ENCODE measurements at regions not wholly inside any gene's neighbourhood (a gene's known extent, or its start where the extent isn't known, plus 50 kb on each side); places are given as distances from the start of the nearest gene placed in this dataset.

DNA sequence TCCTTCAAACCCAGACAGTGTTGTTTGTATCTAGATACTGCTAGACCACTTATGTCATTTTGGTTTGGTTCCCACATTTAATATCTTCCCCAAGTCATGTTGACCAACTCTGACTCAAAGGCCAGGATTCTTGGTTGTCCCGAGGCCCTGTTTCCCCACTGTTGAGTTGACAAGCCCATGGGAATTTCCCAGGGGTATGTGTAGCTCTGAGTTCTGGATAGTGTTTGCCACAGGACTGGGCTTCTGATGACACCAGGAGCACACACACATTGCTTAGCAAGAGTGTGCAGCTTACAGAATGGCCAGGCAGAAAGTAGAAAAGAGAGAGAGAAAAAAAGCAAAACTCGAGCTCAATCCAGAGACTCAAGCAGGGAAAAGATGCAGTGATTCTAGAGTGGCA is 214.4 kb downstream of the NXNL2 start:
- no peak overlapping the region for H3K9ac ChIP-seq (ENCODE audit: low read length)
- peak overlapping the region; percentile 1 for H3K27ac Mint-ChIP-seq (ENCODE audit: unreplicated experiment)
- no peaks in the 10 kb centered on the region for H3K9me3 ChIP-seq (ENCODE audit: insufficient read depth, low read depth, low read length)
- no peak for FAIRE-seq
- H3K4me1 Mint-ChIP-seq (ENCODE audit: low read depth, unreplicated experiment): peaks cover 38% of the 10 kb centered on the region
- DNase-seq (ENCODE audit: low read depth): peak; percentile 67
- no peaks in the 10 kb centered on the region for H3K79me2 ChIP-seq (ENCODE audit: insufficient read depth, low read length)
- no peak overlapping the region for H3K4me2 ChIP-seq (ENCODE audit: low read length)
- TF ChIP-seq, protein P1, sequence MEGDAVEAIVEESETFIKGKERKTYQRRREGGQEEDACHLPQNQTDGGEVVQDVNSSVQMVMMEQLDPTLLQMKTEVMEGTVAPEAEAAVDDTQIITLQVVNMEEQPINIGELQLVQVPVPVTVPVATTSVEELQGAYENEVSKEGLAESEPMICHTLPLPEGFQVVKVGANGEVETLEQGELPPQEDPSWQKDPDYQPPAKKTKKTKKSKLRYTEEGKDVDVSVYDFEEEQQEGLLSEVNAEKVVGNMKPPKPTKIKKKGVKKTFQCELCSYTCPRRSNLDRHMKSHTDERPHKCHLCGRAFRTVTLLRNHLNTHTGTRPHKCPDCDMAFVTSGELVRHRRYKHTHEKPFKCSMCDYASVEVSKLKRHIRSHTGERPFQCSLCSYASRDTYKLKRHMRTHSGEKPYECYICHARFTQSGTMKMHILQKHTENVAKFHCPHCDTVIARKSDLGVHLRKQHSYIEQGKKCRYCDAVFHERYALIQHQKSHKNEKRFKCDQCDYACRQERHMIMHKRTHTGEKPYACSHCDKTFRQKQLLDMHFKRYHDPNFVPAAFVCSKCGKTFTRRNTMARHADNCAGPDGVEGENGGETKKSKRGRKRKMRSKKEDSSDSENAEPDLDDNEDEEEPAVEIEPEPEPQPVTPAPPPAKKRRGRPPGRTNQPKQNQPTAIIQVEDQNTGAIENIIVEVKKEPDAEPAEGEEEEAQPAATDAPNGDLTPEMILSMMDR (IDR thresholded peaks at IDR 0.05; ENCODE audit: insufficient read depth, low read depth, low read length): no peak
- no peak for TF ChIP-seq EZH2 (IDR thresholded peaks at IDR 0.05; ENCODE audit: insufficient read depth, low read length)
- H3K27me3 Mint-ChIP-seq (ENCODE audit: low read depth, unreplicated experiment): no peaks in the 10 kb centered on the region
- no peak overlapping the region for H3K27ac ChIP-seq (ENCODE audit: low read depth, low read length)
- H3K36me3 ChIP-seq (ENCODE audit: insufficient read depth, low read length): no peaks in the 10 kb centered on the region
- peaks cover 1% of the 10 kb centered on the region for H3K36me3 Mint-ChIP-seq (ENCODE audit: low read depth, unreplicated experiment)
- no peaks in the 10 kb centered on the region for H3K27me3 ChIP-seq (ENCODE audit: insufficient read depth, low read length)
- H3K9me3 Mint-ChIP-seq (ENCODE audit: unreplicated experiment): no peaks in the 10 kb centered on the region
- H3K4me3 Mint-ChIP-seq (ENCODE audit: unreplicated experiment): no peak overlapping the region
- no peak overlapping the region for H3K4me3 ChIP-seq (ENCODE audit: insufficient read depth, low read depth, low read length)
- no peak overlapping the region for H2AFZ ChIP-seq (ENCODE audit: low read depth, low read length)
- H4K20me1 ChIP-seq (ENCODE audit: insufficient read depth, low read length): no peaks in the 10 kb centered on the region
- H3K4me1 ChIP-seq (ENCODE audit: insufficient read depth, low read length): peaks cover 33% of the 10 kb centered on the region

DNA sequence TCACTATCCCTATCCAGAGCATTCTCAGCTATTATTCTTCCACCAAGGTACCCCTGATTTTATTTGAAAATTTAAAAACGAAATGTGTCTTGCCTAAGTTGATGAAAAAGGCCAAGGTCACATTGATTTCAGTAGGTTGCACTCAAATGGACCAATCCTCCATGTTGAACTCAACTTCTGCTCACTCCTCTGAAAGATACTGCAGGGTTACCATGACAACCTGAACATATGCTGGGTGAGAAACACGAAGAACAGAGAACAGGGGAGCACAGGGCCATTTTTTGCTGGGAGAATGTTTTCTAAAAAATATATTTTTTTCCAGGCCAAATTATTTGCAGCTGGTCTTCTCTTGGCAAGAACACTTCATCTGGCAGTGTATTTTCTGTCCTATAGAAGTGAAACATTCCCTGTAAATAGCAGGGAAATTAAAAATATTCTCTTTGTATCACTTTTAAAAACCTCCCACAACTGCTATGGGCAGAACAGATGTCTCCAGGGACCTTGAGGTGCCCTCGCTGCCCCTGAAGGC is 215.9 kb downstream of the NXNL2 start:
- Histone ChIP-seq H3K79me2 (ENCODE audit: insufficient read depth, low read length) (no peaks in the 10 kb centered on the region), H4K20me1 (ENCODE audit: insufficient read depth, low read length) (no peaks in the 10 kb centered on the region), H3K9me3 (ENCODE audit: insufficient read depth, low read depth, low read length) (no peaks in the 10 kb centered on the region), H3K27ac (ENCODE audit: low read depth, low read length) (no peak overlapping the region), H3K4me2 (ENCODE audit: low read length) (no peak overlapping the region), H3K4me1 (ENCODE audit: insufficient read depth, low read length) (peaks cover 33% of the 10 kb centered on the region), H3K36me3 (ENCODE audit: insufficient read depth, low read length) (no peaks in the 10 kb centered on the region), H3K4me3 (ENCODE audit: insufficient read depth, low read depth, low read length) (no peak overlapping the region), H2AFZ (ENCODE audit: low read depth, low read length) (no peak overlapping the region), H3K9ac (ENCODE audit: low read length) (no peak overlapping the region), H3K27me3 (ENCODE audit: insufficient read depth, low read length) (no peaks in the 10 kb centered on the region)
- H3K27me3 Mint-ChIP-seq (ENCODE audit: low read depth, unreplicated experiment): no peaks in the 10 kb centered on the region
- DNase-seq (ENCODE audit: low read depth): no peak
- no peak overlapping the region for H3K27ac Mint-ChIP-seq (ENCODE audit: unreplicated experiment)
- TF ChIP-seq EZH2 (IDR thresholded peaks at IDR 0.05; ENCODE audit: insufficient read depth, low read length): no peak
- peaks cover 1% of the 10 kb centered on the region for H3K36me3 Mint-ChIP-seq (ENCODE audit: low read depth, unreplicated experiment)
- H3K9me3 Mint-ChIP-seq (ENCODE audit: unreplicated experiment): no peaks in the 10 kb centered on the region
- H3K4me3 Mint-ChIP-seq (ENCODE audit: unreplicated experiment): no peak overlapping the region
- FAIRE-seq: no peak
- H3K4me1 Mint-ChIP-seq (ENCODE audit: low read depth, unreplicated experiment): peaks cover 41% of the 10 kb centered on the region

DNA sequence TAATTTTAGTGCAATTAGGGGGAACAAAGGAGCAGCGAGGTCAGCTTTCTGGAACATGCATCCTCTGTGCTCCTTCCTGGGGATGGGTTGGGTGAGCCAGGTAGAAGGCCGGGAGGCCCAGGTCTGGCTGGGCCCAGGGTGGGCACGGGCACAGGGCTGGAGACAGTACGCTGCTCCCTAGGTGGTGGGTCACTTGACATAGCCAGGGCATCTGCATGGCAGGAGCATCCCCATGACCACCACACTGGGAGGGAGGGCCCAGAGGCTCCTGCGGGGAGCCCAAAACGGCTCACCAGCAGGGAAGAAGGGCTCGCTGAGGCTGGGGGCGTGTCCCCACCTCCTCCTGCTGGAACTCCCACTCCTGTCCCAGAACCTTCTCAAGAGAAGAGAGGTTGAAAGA is 216.8 kb downstream of the NXNL2 start:
- no peaks in the 10 kb centered on the region for H3K27me3 Mint-ChIP-seq (ENCODE audit: low read depth, unreplicated experiment)
- no peaks in the 10 kb centered on the region for H3K79me2 ChIP-seq (ENCODE audit: insufficient read depth, low read length)
- no peaks in the 10 kb centered on the region for H3K9me3 ChIP-seq (ENCODE audit: insufficient read depth, low read depth, low read length)
- no peak overlapping the region for H3K4me3 Mint-ChIP-seq (ENCODE audit: unreplicated experiment)
- no peaks in the 10 kb centered on the region for H3K9me3 Mint-ChIP-seq (ENCODE audit: unreplicated experiment)
- H3K27ac Mint-ChIP-seq (ENCODE audit: unreplicated experiment): no peak overlapping the region
- no peak overlapping the region for H3K27ac ChIP-seq (ENCODE audit: low read depth, low read length)
- FAIRE-seq: no peak
- H4K20me1 ChIP-seq (ENCODE audit: insufficient read depth, low read length): no peaks in the 10 kb centered on the region
- H3K4me3 ChIP-seq (ENCODE audit: insufficient read depth, low read depth, low read length): no peak overlapping the region
- peaks cover 1% of the 10 kb centered on the region for H3K36me3 Mint-ChIP-seq (ENCODE audit: low read depth, unreplicated experiment)
- no peak overlapping the region for H3K9ac ChIP-seq (ENCODE audit: low read length)
- no peak overlapping the region for H3K4me2 ChIP-seq (ENCODE audit: low read length)
- DNase-seq (ENCODE audit: low read depth): no peak
- no peaks in the 10 kb centered on the region for H3K36me3 ChIP-seq (ENCODE audit: insufficient read depth, low read length)
- peaks cover 24% of the 10 kb centered on the region for H3K4me1 ChIP-seq (ENCODE audit: insufficient read depth, low read length)
- H3K4me1 Mint-ChIP-seq (ENCODE audit: low read depth, unreplicated experiment): peaks cover 34% of the 10 kb centered on the region
- H3K27me3 ChIP-seq (ENCODE audit: insufficient read depth, low read length): no peaks in the 10 kb centered on the region
- TF ChIP-seq EZH2 (IDR thresholded peaks at IDR 0.05; ENCODE audit: insufficient read depth, low read length): no peak
- TF ChIP-seq, protein P1 (IDR thresholded peaks at IDR 0.05; ENCODE audit: insufficient read depth, low read depth, low read length): no peak
- H2AFZ ChIP-seq (ENCODE audit: low read depth, low read length): no peak overlapping the region

Measured in astrocyte (in vitro differentiated cells and primary cell).